GM20000 (cell line): ENCODE measurements at regions not wholly inside any gene's neighbourhood (a gene's known extent, or its start where the extent isn't known, plus 50 kb on each side); places are given as distances from the start of the nearest gene placed in this dataset.
A peak's percentile ranks its signal among the peaks of the same experiment; 100 is the strongest.

Experiments
- DNase-seq: peaks from one replicate; pipeline ENCODE4 v3.0.0; 2012; ENCODE audit warnings: low spot score
- TF ChIP-seq, protein P1 (sequence below): IDR thresholded peaks from 2 replicates; pipeline ENCODE4 v1.5.1; 2012; ENCODE audit warnings: mild to moderate bottlenecking, control low read depth; ENCODE audit errors: extremely low read depth, missing control alignments

DNA sequence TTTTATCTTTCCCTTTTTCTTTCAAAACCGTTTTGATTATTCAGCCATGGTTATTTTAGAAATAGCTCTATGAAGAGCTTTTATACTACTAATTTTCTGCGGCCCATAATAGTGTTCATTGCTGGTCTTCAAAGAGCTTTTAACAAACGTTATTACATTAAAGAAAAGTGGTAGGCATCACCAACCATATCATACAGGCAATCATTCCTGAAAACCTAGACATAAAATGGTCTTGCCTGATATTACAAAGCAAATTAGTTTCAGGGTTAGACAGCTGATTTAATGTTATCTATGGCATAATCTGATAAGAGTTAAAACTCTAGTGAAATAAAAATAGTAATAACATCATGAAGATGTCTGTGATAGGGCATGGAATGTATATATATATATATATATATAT lies 89.7 kb upstream of the CNTN1 start:
- TF ChIP-seq, protein P1, sequence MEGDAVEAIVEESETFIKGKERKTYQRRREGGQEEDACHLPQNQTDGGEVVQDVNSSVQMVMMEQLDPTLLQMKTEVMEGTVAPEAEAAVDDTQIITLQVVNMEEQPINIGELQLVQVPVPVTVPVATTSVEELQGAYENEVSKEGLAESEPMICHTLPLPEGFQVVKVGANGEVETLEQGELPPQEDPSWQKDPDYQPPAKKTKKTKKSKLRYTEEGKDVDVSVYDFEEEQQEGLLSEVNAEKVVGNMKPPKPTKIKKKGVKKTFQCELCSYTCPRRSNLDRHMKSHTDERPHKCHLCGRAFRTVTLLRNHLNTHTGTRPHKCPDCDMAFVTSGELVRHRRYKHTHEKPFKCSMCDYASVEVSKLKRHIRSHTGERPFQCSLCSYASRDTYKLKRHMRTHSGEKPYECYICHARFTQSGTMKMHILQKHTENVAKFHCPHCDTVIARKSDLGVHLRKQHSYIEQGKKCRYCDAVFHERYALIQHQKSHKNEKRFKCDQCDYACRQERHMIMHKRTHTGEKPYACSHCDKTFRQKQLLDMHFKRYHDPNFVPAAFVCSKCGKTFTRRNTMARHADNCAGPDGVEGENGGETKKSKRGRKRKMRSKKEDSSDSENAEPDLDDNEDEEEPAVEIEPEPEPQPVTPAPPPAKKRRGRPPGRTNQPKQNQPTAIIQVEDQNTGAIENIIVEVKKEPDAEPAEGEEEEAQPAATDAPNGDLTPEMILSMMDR: no peak
- no peak for DNase-seq

DNA sequence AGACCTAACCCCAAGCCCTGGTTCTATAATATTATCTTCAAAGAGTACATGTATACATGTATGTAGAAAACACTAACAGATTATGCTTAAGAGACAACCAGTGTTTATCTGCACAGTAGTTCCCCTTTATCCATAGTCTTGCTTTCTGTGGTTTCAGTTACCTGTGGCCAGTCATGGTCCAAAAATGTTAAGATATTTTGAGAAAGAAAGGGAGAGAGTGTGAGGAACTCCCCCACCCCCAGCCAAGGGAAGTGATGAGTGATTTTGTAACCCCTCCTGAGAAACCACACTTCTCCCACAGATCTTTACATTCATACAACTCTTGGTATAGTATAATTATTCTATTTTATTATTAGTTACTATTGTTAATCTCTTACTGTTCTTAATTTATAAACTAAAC lies 77.3 kb upstream of the CNTN1 start:
- TF ChIP-seq, protein P1: no peak
- DNase-seq: no peak

DNA sequence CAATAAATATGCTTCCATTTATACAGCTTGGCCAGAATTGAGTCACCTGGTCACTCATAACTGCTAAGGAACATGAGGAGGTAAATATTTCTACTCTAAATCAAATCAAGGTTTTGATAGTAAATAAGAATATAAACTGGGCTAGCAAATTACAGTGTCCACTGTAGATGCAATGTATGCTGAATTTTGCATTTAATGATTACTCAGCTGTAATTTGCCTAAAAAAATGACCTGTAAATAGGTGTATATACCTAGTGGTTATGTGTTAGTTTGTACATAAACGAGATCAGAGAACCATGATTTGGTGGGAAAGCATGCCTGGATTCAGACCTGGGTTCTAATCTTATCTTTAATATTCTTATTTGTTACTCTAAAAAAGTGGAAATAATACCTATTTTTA lies 76.6 kb upstream of the CNTN1 start:
- no peak for DNase-seq
- TF ChIP-seq, protein P1: no peak

DNA sequence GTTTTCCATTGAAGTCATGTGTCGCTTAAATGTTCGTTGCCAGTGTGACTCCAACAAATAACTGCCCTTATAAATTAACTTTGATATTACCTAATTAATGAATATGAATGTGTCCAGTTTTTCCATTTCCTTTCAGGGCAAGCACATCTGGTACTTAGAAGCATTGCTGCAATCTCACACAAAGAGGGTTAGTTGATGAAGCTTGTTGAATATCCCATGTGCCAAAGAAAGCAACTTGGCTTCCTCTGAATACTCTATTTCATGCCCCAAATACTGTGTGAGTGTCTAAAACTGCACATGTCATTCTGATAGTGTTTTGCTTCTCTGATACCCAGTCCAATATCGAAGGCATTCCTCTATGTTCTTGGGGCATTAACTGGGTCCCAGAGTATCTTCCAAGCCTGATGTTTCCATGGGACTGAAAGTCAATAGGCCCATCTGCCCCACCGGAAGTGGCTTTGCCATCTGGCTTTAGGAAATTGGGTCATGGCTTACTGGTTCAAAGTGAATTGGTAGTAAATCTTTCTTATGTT lies 75.8 kb upstream of the CNTN1 start:
- no peak for DNase-seq

DNA sequence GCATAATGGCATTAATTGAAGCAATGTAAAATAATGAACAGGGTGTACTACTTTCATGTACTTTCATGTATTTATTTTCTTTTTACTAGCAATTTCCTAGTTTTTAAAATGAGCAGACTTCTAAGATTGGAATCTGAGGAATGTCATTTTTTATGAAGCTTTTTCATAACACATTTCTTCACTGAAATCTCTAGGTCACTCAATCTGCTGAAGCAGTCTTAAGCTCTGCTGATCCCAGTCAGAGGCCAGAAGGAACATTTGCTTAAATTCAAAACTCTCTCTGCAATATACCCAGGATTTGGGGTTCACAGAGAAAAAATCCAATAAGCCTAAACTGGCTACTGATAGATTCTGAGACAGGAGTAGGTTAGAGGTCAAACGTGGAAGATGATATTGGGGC lies 73.6 kb upstream of the CNTN1 start:
- TF ChIP-seq, protein P1: no peak
- DNase-seq: no peak

More for the DNA sequence above, 75.8 kb upstream of the CNTN1 start:
- TF ChIP-seq, protein P1: no peak

DNA sequence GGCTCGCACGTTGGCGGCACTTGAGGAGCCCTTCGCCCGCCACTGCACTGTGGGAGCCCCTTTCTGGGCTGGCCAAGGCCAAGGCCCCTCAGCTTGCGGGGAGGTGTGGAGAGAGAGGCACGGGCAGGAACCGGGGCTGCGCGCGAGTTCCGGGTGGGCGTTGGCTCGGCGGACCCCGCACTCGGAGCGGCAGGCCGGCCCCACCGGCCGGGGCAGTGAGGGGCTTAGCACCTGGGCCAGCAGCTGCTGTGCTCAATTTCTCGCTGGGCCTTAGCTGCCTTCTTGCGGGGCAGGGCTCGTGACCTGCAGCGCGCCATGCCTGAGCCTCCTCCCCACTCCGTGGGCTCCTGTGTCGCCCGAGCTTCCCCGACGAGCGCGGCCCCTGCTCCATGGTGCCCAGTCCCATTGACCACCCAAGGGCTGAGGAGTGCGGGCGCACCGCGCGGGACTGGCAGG lies 71.6 kb upstream of the CNTN1 start:
- TF ChIP-seq, protein P1: no peak
- no peak for DNase-seq

DNA sequence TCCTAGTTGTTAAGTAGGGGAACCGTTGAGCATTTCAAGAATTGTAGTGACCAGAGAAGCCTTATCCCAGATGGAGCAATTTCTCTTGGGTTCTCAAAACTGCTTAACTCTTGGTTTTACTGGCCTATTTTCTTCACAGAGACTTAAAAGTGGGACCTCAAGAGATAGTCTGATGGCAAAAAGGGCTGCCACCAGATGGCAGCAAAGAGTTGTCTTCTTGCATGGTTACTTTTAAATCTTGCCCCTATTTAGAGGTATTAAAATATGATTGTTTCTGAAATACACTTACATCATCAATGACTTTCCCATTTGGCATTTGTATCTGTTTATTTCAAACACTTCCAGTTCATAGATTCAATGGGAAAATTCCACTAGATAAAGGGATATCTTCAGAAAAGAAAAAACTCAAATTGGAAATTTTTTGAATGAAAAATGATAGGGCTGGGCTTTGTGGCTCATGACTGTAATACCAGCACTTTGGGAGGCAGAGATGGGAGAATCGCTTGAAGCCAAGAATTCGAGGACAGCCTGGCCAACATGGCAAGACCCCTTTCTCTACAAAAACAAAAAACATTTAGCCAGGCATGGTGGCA lies 69.9 kb upstream of the CNTN1 start:
- TF ChIP-seq, protein P1: peak; percentile 66
- DNase-seq: peak; percentile 68
